ENCODE measurements at regions not wholly inside any gene's neighbourhood (a gene's known extent, or its start where the extent isn't known, plus 50 kb on each side); places are given as distances from the start of the nearest gene placed in this dataset.
"Not testable (repeated sequence)": the region's sequence is repeated elsewhere in the genome, so short reads cannot be mapped to it uniquely, and the experiment has no call there.

DNA sequence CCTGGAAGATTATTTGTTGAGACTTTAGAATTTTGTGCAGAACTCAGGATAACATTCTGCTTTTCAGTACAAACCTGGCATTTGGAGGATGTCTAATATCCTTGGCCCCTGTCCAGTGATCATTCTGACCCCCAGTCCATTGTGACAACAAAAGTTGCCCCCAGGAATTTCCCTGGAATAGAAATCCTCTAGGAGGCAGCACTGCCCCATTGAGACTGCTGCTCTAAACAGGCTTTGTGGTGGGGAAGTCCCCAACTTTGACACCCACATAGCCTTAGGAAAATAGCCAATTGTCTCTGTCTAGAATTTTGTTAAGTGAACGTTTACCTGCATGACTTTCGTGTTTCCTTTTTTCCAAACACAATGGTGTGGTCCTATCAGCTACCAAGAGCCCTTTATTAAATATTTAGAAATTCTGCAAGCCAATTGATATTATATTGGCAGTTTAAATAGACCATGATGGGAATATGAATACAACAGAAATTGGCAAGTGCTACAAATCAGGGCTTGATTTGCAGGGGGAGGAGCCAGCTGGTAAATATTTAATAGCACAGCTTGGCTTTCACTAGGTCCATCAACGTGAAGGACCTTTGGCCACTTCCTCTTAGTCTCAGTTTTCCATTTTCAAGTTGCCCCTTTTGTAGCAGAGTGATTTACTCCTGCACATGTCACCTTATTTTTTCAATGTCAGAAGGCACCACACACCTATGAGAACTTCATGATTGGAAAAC, 451.7 kb downstream of the EFNB2 start:
- H3K4me1 ChIP-seq = no peaks in the 10 kb centered on the region

DNA sequence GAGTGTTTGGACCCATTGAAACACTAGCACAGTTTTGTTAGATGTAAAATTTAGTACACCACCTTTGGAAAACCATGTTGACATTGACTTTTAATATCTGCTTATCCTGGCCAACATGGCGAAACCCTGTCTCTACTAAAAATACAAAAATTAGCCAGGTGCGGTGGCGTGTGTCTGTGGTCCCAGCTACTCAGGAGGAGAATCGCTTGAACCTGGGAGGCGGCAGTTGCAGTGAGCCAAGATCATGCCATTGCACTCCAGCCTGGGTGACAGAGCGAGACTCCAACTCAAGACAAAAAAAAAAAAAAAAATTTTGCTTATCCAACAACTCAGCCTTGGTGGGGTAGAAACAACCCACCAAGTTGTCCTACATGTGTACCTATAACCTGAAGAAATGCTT, 454.2 kb downstream of the EFNB2 start:
- H3K36me3 ChIP-seq; H3K9me3 ChIP-seq; intact Hi-C loops (cut with DNase I; ENCODE audit: low total_unique reads); H3K27ac ChIP-seq; H3K4me3 ChIP-seq; DNase-seq; H3K27me3 ChIP-seq; H3K4me1 ChIP-seq: not testable (repeated sequence)

More for the DNA sequence above, 451.7 kb downstream of the EFNB2 start:
- DNase-seq = no peak
- no peaks in the 10 kb centered on the region for H3K9me3 ChIP-seq
- no peak overlapping the region for H3K4me3 ChIP-seq
- H3K36me3 ChIP-seq = no peaks in the 10 kb centered on the region
- no peak overlapping the region for H3K27ac ChIP-seq
- H3K27me3 ChIP-seq = no peaks in the 10 kb centered on the region
- intact Hi-C loops (cut with DNase I; ENCODE audit: low total_unique reads) = no loop called here
- TF ChIP-seq, protein P1, sequence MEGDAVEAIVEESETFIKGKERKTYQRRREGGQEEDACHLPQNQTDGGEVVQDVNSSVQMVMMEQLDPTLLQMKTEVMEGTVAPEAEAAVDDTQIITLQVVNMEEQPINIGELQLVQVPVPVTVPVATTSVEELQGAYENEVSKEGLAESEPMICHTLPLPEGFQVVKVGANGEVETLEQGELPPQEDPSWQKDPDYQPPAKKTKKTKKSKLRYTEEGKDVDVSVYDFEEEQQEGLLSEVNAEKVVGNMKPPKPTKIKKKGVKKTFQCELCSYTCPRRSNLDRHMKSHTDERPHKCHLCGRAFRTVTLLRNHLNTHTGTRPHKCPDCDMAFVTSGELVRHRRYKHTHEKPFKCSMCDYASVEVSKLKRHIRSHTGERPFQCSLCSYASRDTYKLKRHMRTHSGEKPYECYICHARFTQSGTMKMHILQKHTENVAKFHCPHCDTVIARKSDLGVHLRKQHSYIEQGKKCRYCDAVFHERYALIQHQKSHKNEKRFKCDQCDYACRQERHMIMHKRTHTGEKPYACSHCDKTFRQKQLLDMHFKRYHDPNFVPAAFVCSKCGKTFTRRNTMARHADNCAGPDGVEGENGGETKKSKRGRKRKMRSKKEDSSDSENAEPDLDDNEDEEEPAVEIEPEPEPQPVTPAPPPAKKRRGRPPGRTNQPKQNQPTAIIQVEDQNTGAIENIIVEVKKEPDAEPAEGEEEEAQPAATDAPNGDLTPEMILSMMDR (IDR thresholded peaks at IDR 0.05) = peak in 1 of 2 experiments; percentile 17

DNA sequence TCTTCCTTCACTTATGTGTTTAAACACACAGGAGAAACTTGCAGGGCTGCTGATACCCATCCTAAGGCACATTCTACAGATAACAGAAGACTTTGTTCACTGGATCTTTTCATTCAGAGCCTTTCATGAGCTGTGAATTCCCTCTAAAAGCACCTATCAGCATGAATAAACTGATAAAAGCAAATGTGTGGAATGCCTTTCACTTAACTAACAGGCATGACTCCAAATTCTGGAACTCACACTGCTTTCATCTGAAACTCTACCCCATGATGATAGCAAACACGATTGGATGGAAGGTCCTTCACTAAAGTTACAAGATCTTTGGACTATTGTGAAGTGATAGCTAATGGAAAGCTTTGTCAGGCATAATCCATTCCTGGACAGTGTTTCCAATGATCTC, 457.3 kb downstream of the EFNB2 start:
- H3K9me3 ChIP-seq = no peaks in the 10 kb centered on the region
- DNase-seq = no peak

DNA sequence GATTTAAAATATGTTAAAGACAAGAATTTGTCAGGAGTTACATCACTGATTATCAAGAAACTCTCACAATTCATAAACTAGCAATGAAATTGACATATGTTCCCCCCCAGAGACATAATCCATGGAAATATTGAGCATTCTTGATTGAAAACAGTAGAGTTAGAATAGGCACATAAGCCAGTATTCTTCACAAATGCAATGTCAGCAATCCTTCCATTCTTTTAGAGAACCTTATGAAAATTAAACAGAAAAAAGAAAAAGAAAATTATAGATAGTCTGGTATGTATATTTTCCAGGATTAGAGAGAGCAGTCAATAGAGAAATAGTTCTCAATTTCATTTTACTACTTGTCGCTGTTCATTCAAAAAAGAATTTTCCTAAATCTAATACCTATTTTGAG, 458.4 kb downstream of the EFNB2 start:
- DNase-seq = no peak
- intact Hi-C loops (cut with DNase I; ENCODE audit: low total_unique reads) = no loop called here

More for the DNA sequence above, 457.3 kb downstream of the EFNB2 start:
- Histone ChIP-seq H3K27me3 (no peaks in the 10 kb centered on the region), H3K27ac (no peak overlapping the region), H3K4me1 (no peaks in the 10 kb centered on the region), H3K4me3 (no peak overlapping the region), H3K36me3 (no peaks in the 10 kb centered on the region)
- intact Hi-C loops (cut with DNase I; ENCODE audit: low total_unique reads) = no loop called here
- TF ChIP-seq, protein P1 (IDR thresholded peaks at IDR 0.05) = no peak

DNA sequence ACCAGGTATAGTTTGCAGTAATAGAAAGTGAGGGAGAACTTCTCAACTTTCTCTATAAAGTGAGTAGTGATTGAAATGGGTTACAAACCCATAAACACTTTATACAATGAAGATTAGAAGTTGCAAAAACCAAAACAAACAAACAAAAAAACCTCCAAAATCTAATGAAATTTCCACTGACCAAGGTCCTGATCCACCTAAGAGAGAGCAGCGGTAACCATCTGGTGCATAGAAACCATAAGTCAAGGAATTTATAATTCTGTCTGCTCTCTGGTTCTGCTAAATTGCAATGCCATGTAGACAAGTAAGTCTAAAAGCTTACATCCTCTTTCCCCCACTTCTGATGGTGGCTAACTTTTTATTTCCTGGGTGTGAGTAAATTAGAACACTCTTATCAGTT, 463.4 kb downstream of the EFNB2 start:
- DNase-seq = no peak
- no peaks in the 10 kb centered on the region for H3K9me3 ChIP-seq
- no peaks in the 10 kb centered on the region for H3K36me3 ChIP-seq
- intact Hi-C loops (cut with DNase I; ENCODE audit: low total_unique reads) = no loop called here
- no peak overlapping the region for H3K27ac ChIP-seq
- H3K27me3 ChIP-seq = no peaks in the 10 kb centered on the region
- TF ChIP-seq, protein P1 (IDR thresholded peaks at IDR 0.05) = no peak
- no peak overlapping the region for H3K4me3 ChIP-seq
- no peaks in the 10 kb centered on the region for H3K4me1 ChIP-seq

More for the DNA sequence above, 458.4 kb downstream of the EFNB2 start:
- Histone ChIP-seq H3K9me3 (no peaks in the 10 kb centered on the region), H3K36me3 (no peaks in the 10 kb centered on the region), H3K27ac (no peak overlapping the region), H3K4me1 (no peaks in the 10 kb centered on the region), H3K4me3 (no peak overlapping the region), H3K27me3 (no peaks in the 10 kb centered on the region)
- TF ChIP-seq, protein P1 (IDR thresholded peaks at IDR 0.05) = no peak

DNA sequence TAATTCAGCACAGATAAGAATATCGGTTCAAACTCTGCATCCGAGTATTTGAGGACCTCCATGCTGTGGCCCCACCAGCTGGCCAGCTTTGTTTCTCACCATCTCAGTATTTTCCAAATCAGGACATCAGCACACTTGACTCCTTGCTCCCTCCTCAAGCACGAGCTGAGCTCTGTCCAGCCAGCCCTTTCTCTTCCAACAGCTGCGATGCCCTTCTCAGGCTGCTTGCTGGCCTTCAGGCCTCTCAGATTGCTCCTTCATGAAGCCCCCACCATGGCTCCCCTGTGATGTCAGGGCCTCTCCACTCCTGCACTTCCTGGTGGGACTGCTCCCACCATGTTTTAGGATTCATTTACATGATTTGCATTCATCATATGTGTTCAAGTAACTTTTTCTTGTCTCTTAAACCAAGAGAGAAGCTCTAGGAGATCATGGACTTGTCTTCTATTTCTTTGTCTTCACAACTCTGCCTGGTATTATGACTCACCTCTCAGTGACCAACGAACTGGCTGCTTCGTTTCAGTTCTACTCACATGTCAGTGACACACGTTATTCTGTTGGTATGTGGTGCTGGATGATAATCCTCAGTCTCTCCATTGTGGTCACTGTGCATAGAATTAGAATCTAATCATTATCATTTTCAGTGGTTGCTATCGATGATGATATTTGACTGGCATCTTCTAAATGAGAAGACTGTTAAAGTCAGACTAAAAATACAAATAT, 471.7 kb downstream of the EFNB2 start:
- no peak overlapping the region for H3K27ac ChIP-seq
- no peak for DNase-seq
- H3K4me1 ChIP-seq = no peaks in the 10 kb centered on the region
- intact Hi-C loops (cut with DNase I; ENCODE audit: low total_unique reads) = no loop called here
- TF ChIP-seq, protein P1 (IDR thresholded peaks at IDR 0.05) = no peak
- no peak overlapping the region for H3K4me3 ChIP-seq
- H3K27me3 ChIP-seq = no peaks in the 10 kb centered on the region
- no peaks in the 10 kb centered on the region for H3K9me3 ChIP-seq
- H3K36me3 ChIP-seq = no peaks in the 10 kb centered on the region
